Caco-2 (cell line): ENCODE measurements at regions not wholly inside any gene's neighbourhood (a gene's known extent, or its start where the extent isn't known, plus 50 kb on each side); places are given as distances from the start of the nearest gene placed in this dataset.

Source experiments
- BruUV-seq: library from RNA; stranded (reverse); fragments of 400-500 nt; replicated peaks from 2 replicates; lab custom pipeline; 2021; lab: Mats Ljungman, UMichigan
- CTCF ChIA-PET: fragments of 300-600 bp; sonication (Branson Sonifier 250); formaldehyde crosslinking; loops from one replicate; lab custom pipeline; 2022; ENCODE audit warnings: antibody characterized with exemption; lab: Charles Lee
- POLR2A ChIA-PET: fragments of 300-600 bp; sonication (Branson Sonifier 250); formaldehyde crosslinking; loops from one replicate; lab custom pipeline; 2022; ENCODE audit warnings: antibody characterized with exemption; lab: Charles Lee
- DNase-seq, 2 experiments: peaks; one replicate each; pipeline versions ENCODE4 v3.0.0 to v3.0.0-alpha.2; 2020 to 2022
- H3K27me3 ChIP-seq: replicated peaks from 2 replicates; pipeline ENCODE4 v1.6.0; 2011; ENCODE audit warnings: low read length; ENCODE audit not compliant: control insufficient read depth, insufficient read depth
- H3K36me3 ChIP-seq: 2 replicates; pipeline ENCODE4 v1.5.1; 2011; ENCODE audit warnings: low read length; ENCODE audit not compliant: control insufficient read depth, insufficient read depth
- H3K4me1 ChIP-seq: fragments of 250-450 bp; sonication (Bioruptor Pico); 2 replicates; pipeline ENCODE4 v1.5.1; 2020; ENCODE audit warnings: mild to moderate bottlenecking
- H3K4me3 ChIP-seq: 2 replicates; pipeline ENCODE4 v1.5.1; 2011; ENCODE audit warnings: low read depth, mild to moderate bottlenecking, control low read depth, low read length
- H3K9me3 ChIP-seq: fragments of 250-450 bp; sonication (Bioruptor Pico); 2 replicates; pipeline ENCODE4 v1.5.1; 2020; ENCODE audit warnings: mild to moderate bottlenecking, moderate library complexity
- H3K27ac Mint-ChIP-seq: one replicate; pipeline ENCODE4 v1.8.0; 2022; ENCODE audit warnings: mixed read lengths; ENCODE audit not compliant: unreplicated experiment
- H3K27me3 Mint-ChIP-seq: one replicate; pipeline ENCODE4 v1.8.0; 2022; ENCODE audit warnings: mixed read lengths; ENCODE audit not compliant: insufficient read depth, unreplicated experiment
- H3K36me3 Mint-ChIP-seq: one replicate; pipeline ENCODE4 v1.8.0; 2022; ENCODE audit warnings: mild to moderate bottlenecking, mixed read lengths; ENCODE audit not compliant: insufficient read depth, unreplicated experiment
- H3K4me1 Mint-ChIP-seq: one replicate; pipeline ENCODE4 v1.8.0; 2022; ENCODE audit warnings: low read depth, mixed read lengths; ENCODE audit not compliant: unreplicated experiment
- H3K4me3 Mint-ChIP-seq: one replicate; pipeline ENCODE4 v1.8.0; 2022; ENCODE audit warnings: mild to moderate bottlenecking, moderate library complexity, mixed read lengths; ENCODE audit not compliant: unreplicated experiment
- H3K9me3 Mint-ChIP-seq: one replicate; pipeline ENCODE4 v1.8.0; 2022; ENCODE audit warnings: mixed read lengths; ENCODE audit not compliant: unreplicated experiment
- CTCF ChIP-seq, 2 experiments: fragments of 200-600 bp in 1 of 2; IDR thresholded peaks; 1 replicate in 1 of 2; 2 replicates in 1 of 2; pipeline versions ENCODE4 v1.5.1 to v1.8.0; 2011 to 2022; ENCODE audit warnings: antibody characterized with exemption in 1 of 2, control low read depth in 1 of 2, inconsistent platforms in 1 of 2, low read depth in 1 of 2, low read length in 1 of 2, mild to moderate bottlenecking in 1 of 2, moderate library complexity in 1 of 2; ENCODE audit not compliant: insufficient read depth in 1 of 2, severe bottlenecking in 1 of 2, unreplicated experiment in 1 of 2
- intact Hi-C: fragments of 100-400 bp; cut with micrococcal nuclease; formaldehyde crosslinking; loops from one replicate; pipeline ENCODE4 v1.10.0; 2022; ENCODE audit not compliant: unreplicated experiment

- Mint-ChIP-seq H3K27me3 (no peaks in the 10 kb centered on the region), H3K9me3 (no peaks in the 10 kb centered on the region), H3K27ac (no peak overlapping the region), H3K36me3 (no peaks in the 10 kb centered on the region), H3K4me3 (no peak overlapping the region), H3K4me1 (peaks cover 13% of the 10 kb centered on the region)
- H3K4me3 ChIP-seq = no peak overlapping the region
- H3K27me3 ChIP-seq = no peaks in the 10 kb centered on the region
- ChIA-PET CTCF (no interaction called here), POLR2A (no interaction called here)
- intact Hi-C loops = no loop called here
- DNase-seq = no peak
- peaks cover 8% of the 10 kb centered on the region; the same call in 1 of the 2 replicates for H3K4me1 ChIP-seq
- no peak for TF ChIP-seq CTCF (IDR thresholded peaks at IDR 0.05; ENCODE audit: insufficient read depth in 1 of 2, low read depth in 1 of 2, low read length in 1 of 2, severe bottlenecking in 1 of 2, unreplicated experiment in 1 of 2)
- no peaks in the 10 kb centered on the region for H3K36me3 ChIP-seq
- H3K9me3 ChIP-seq = no peaks in the 10 kb centered on the region
- no TSS peak for BruUV-seq
These were observed 54.9 kb upstream of the PRR5 start for GRCh38 chr22:44647141-44647540.

GRCh38 chr22:44646668-44647067 is 55.3 kb upstream of the PRR5 start:
- Histone ChIP-seq H3K4me1 (peaks cover 8% of the 10 kb centered on the region; the same call in 1 of the 2 replicates), H3K4me3 (no peak overlapping the region), H3K9me3 (no peaks in the 10 kb centered on the region), H3K36me3 (no peaks in the 10 kb centered on the region), H3K27me3 (no peaks in the 10 kb centered on the region)
- intact Hi-C loops = no loop called here
- TF ChIP-seq CTCF (IDR thresholded peaks at IDR 0.05; ENCODE audit: insufficient read depth in 1 of 2, low read depth in 1 of 2, low read length in 1 of 2, severe bottlenecking in 1 of 2, unreplicated experiment in 1 of 2) = no peak
- Mint-ChIP-seq H3K36me3 (no peaks in the 10 kb centered on the region), H3K27me3 (no peaks in the 10 kb centered on the region), H3K4me1 (peaks cover 13% of the 10 kb centered on the region), H3K9me3 (no peaks in the 10 kb centered on the region), H3K27ac (no peak overlapping the region), H3K4me3 (no peak overlapping the region)
- CTCF ChIA-PET = no interaction called here
- no TSS peak for BruUV-seq
- no peak for DNase-seq
- POLR2A ChIA-PET = no interaction called here

GRCh38 chr22:44646141-44646540 is 55.9 kb upstream of the PRR5 start:
- POLR2A ChIA-PET = no interaction called here
- BruUV-seq = no TSS peak
- no peaks in the 10 kb centered on the region for H3K9me3 ChIP-seq
- peaks cover 8% of the 10 kb centered on the region; the same call in 1 of the 2 replicates for H3K4me1 ChIP-seq
- Mint-ChIP-seq H3K9me3 (no peaks in the 10 kb centered on the region), H3K27me3 (no peaks in the 10 kb centered on the region), H3K27ac (no peak overlapping the region), H3K4me3 (no peak overlapping the region), H3K36me3 (no peaks in the 10 kb centered on the region), H3K4me1 (peaks cover 13% of the 10 kb centered on the region)
- CTCF ChIA-PET = no interaction called here
- no peak overlapping the region for H3K4me3 ChIP-seq
- DNase-seq = no peak
- no peaks in the 10 kb centered on the region for H3K36me3 ChIP-seq
- H3K27me3 ChIP-seq = no peaks in the 10 kb centered on the region
- intact Hi-C loops = no loop called here
- no peak for TF ChIP-seq CTCF (IDR thresholded peaks at IDR 0.05; ENCODE audit: insufficient read depth in 1 of 2, low read depth in 1 of 2, low read length in 1 of 2, severe bottlenecking in 1 of 2, unreplicated experiment in 1 of 2)
